HepG2 (cell line): ENCODE measurements at regions not wholly inside any gene's neighbourhood (a gene's known extent, or its start where the extent isn't known, plus 50 kb on each side); places are given as distances from the start of the nearest gene placed in this dataset.

Experiments used
- ATAC-seq: fragments of 200-7000 bp; cut with Tn5 transposase; 3 replicates; pipeline ENCODE4 v1.9.1; 2020; ENCODE audit warnings: mild to moderate bottlenecking, moderate library complexity
- BruUV-seq: library from RNA; stranded (reverse); fragments of 400-500 nt; replicated peaks from 2 replicates; lab custom pipeline; 2021; lab: Mats Ljungman, UMichigan
- CTCF ChIA-PET: fragments of 300-600 bp; formaldehyde crosslinking; extraction: SDS; loops from one replicate; lab custom pipeline; 2021; ENCODE audit warnings: low total read pairs, inconsistent platforms, low intra/inter-chr PET ratio; lab: Yijun Ruan, JAX
- POLR2A ChIA-PET: fragments of 350-600 bp; sonication (Branson Sonifier 250); formaldehyde crosslinking; loops from one replicate; lab custom pipeline; 2020; ENCODE audit warnings: antibody characterized with exemption, inconsistent platforms; lab: Yijun Ruan, JAX
- DNase-seq: peaks from one replicate; pipeline ENCODE4 v3.0.0-alpha.2; 2015; ENCODE audit warnings: low spot score
- FAIRE-seq: peaks from 3 replicates; lab custom pipeline; 2011; peaks lifted over from hg19 to GRCh38; lab: Jason Lieb, UNC
- H2AFZ ChIP-seq: one replicate; pipeline ENCODE4 v1.6.1; 2011; ENCODE audit warnings: low read length, inconsistent platforms
- H3K27ac ChIP-seq: fragments of 300-600 bp; 3 replicates; pipeline ENCODE4 v1.8.0; 2011; ENCODE audit warnings: mixed run types, mild to moderate bottlenecking, mixed read lengths, low read length, inconsistent platforms; ENCODE audit not compliant: insufficient read depth; ENCODE audit errors: extremely low read length
- H3K27me3 ChIP-seq, 2 experiments: fragments of 200-600 bp in 1 of 2; 2 replicates in 1 of 2; 3 replicates in 1 of 2; pipeline versions ENCODE4 v1.6.0 to v1.8.0; 2011; ENCODE audit warnings: low read length in 2 of 2, mild to moderate bottlenecking in 2 of 2, moderate library complexity in 2 of 2, inconsistent platforms in 1 of 2; ENCODE audit not compliant: insufficient read depth in 2 of 2, control insufficient read depth in 1 of 2
- H3K36me3 ChIP-seq, 2 experiments: fragments of 200-600 bp in 1 of 2; replicated peaks in 1 of 2; 2 replicates in 1 of 2; 3 replicates in 1 of 2; pipeline versions ENCODE4 v1.5.1 to v1.8.0; 2011; ENCODE audit warnings: low read length in 2 of 2, inconsistent platforms in 1 of 2; ENCODE audit not compliant: insufficient read depth in 2 of 2, control insufficient read depth in 1 of 2
- H3K4me1 ChIP-seq: 2 replicates; pipeline ENCODE4 v1.5.1; 2012; ENCODE audit warnings: low read length, inconsistent platforms; ENCODE audit not compliant: insufficient read depth
- H3K4me2 ChIP-seq: 2 replicates; pipeline ENCODE4 v1.6.0; 2011; ENCODE audit warnings: low read depth, low read length, inconsistent platforms
- H3K4me3 ChIP-seq, 3 experiments: fragments of 200-600 bp in 1 of 3; sonication (generic), shearing (Covaris generic) in 1 of 3; replicated peaks in 1 of 3; 2 replicates each; pipeline ENCODE4 v1.5.1; 2011 to 2016; ENCODE audit warnings: low read length in 3 of 3, inconsistent platforms in 2 of 3, low read depth in 2 of 3, mild to moderate bottlenecking in 2 of 3, control low read depth in 1 of 3, mixed read lengths in 1 of 3; ENCODE audit not compliant: insufficient read depth in 1 of 3
- H3K79me2 ChIP-seq: one replicate; pipeline ENCODE4 v1.6.1; 2011; ENCODE audit warnings: low read length, inconsistent platforms; ENCODE audit not compliant: insufficient read depth
- H3K9ac ChIP-seq: 2 replicates; pipeline ENCODE4 v1.6.0; 2011; ENCODE audit warnings: mild to moderate bottlenecking, low read depth, low read length, inconsistent platforms; ENCODE audit not compliant: insufficient read depth
- H3K9me3 ChIP-seq: 2 replicates; pipeline ENCODE4 v1.5.1; 2012; ENCODE audit warnings: mild to moderate bottlenecking, low read length
- H4K20me1 ChIP-seq: 2 replicates; pipeline ENCODE4 v1.6.0; 2011; ENCODE audit warnings: inconsistent platforms, mild to moderate bottlenecking, low read length, moderate library complexity; ENCODE audit not compliant: insufficient read depth
- ATF7 ChIP-seq, 2 experiments: fragments of 450-650 bp in 1 of 2; sonication (generic) in 1 of 2; formaldehyde crosslinking in 1 of 2; IDR thresholded peaks; 2 replicates each; pipeline versions ENCODE4 v1.4.0 to v1.6.1; 2016 to 2020; ENCODE audit warnings: antibody characterized with exemption in 1 of 2, mild to moderate bottlenecking in 1 of 2, missing genetic modification reagents in 1 of 2
- HIVEP1 ChIP-seq: sonication (generic); formaldehyde crosslinking; IDR thresholded peaks from 2 replicates; pipeline ENCODE4 v1.4.0; 2020; ENCODE audit warnings: mild to moderate bottlenecking, missing genetic modification reagents
- KLF12 ChIP-seq: sonication (generic); formaldehyde crosslinking; IDR thresholded peaks from 2 replicates; pipeline ENCODE4 v1.4.0; 2020; ENCODE audit warnings: missing genetic modification reagents, borderline replicate concordance
- PHF21A ChIP-seq: sonication (generic); formaldehyde crosslinking; IDR thresholded peaks from 2 replicates; pipeline ENCODE4 v1.5.0; 2020; ENCODE audit warnings: mild to moderate bottlenecking, missing genetic modification reagents
- SNAI1 ChIP-seq: sonication (generic); formaldehyde crosslinking; IDR thresholded peaks from 2 replicates; pipeline ENCODE4 v1.5.0; 2020; ENCODE audit warnings: mild to moderate bottlenecking, missing genetic modification reagents, borderline replicate concordance
- ZBTB1 ChIP-seq: sonication (generic); formaldehyde crosslinking; IDR thresholded peaks from 2 replicates; pipeline ENCODE4 v1.4.0; 2020; ENCODE audit warnings: missing genetic modification reagents, borderline replicate concordance
- ZNF670 ChIP-seq: sonication (generic); formaldehyde crosslinking; IDR thresholded peaks from 2 replicates; pipeline ENCODE4 v1.8.0; 2022; ENCODE audit warnings: mild to moderate bottlenecking, missing genetic modification reagents, borderline replicate concordance
- ZNF713 ChIP-seq: sonication (generic); formaldehyde crosslinking; IDR thresholded peaks from 2 replicates; pipeline ENCODE4 v1.4.0; 2020; ENCODE audit warnings: mild to moderate bottlenecking, missing genetic modification reagents
- ZNF746 ChIP-seq: sonication (generic); formaldehyde crosslinking; IDR thresholded peaks from 2 replicates; pipeline ENCODE4 v1.8.0; 2022; ENCODE audit warnings: mild to moderate bottlenecking, missing genetic modification reagents
- ZNF839 ChIP-seq: sonication (generic); formaldehyde crosslinking; IDR thresholded peaks from 2 replicates; pipeline ENCODE4 v1.4.0; 2020; ENCODE audit warnings: missing genetic modification reagents, mild to moderate bottlenecking, borderline replicate concordance
- WGBS: methylation state at CpG from one replicate; pipeline ENCODE4 v1.1.6; 2017; ENCODE audit warnings: low lambda C conversion rate; 5-methylcytosine and 5-hydroxymethylcytosine counted together
- in situ Hi-C: cut with HindIII; loops from 2 replicates; pipeline ENCODE4 v1.10.0; 2017; ENCODE audit warnings: low pct_unique_long_range_greater_than_20kb; ENCODE audit not compliant: extremely low pct_ligation_motif_present
- intact Hi-C: fragments of 100-400 bp; cut with micrococcal nuclease; formaldehyde crosslinking; loops from one replicate; pipeline ENCODE4 v1.10.0; 2022; ENCODE audit not compliant: unreplicated experiment

- no peaks in the 10 kb centered on the region for H3K27me3 ChIP-seq
- no peaks in the 10 kb centered on the region for H3K36me3 ChIP-seq
- FAIRE-seq (no peak), ATAC-seq (no peak; the same call in 2 of the 3 replicates)
- no peak overlapping the region for H3K27ac ChIP-seq
- no peak overlapping the region for H3K4me3 ChIP-seq
- CTCF ChIA-PET: no interaction called here
- H3K9me3 ChIP-seq: no peaks in the 10 kb centered on the region
- H4K20me1 ChIP-seq: no peaks in the 10 kb centered on the region
- peak overlapping the region; percentile 47 for H3K4me2 ChIP-seq
- no peaks in the 10 kb centered on the region for H3K79me2 ChIP-seq
- no peak for TF ChIP-seq ZNF746 (CRISPR knock-in tag)
- no peak for TF ChIP-seq ZNF670 (CRISPR knock-in tag)
- no peak for TF ChIP-seq ZNF839 (CRISPR knock-in tag)
- TF ChIP-seq KLF12 (CRISPR knock-in tag): no peak
- TF ChIP-seq, all 625 proteins: peak for 0
- no peak overlapping the region for H3K9ac ChIP-seq
- DNase-seq: no peak
- in situ Hi-C loops: no loop called here
- WGBS: 0% methylated on average over 1 of the region's 5 CpGs
- H3K4me1 ChIP-seq: no peaks in the 10 kb centered on the region
- intact Hi-C loops: no loop called here
- POLR2A ChIA-PET: no interaction called here
- BruUV-seq: no TSS peak
- H2AFZ ChIP-seq: no peak overlapping the region
Measured at GRCh38 chrX:85698921-85699320, 319.5 kb upstream of the POF1B start.

- Histone ChIP-seq H3K4me3 (no peak overlapping the region), H2AFZ (no peak overlapping the region), H3K4me1 (no peaks in the 10 kb centered on the region), H3K9me3 (no peaks in the 10 kb centered on the region), H3K36me3 (no peaks in the 10 kb centered on the region), H3K4me2 (no peak overlapping the region), H3K27ac (no peak overlapping the region), H3K27me3 (no peaks in the 10 kb centered on the region), H4K20me1 (no peaks in the 10 kb centered on the region), H3K9ac (no peak overlapping the region), H3K79me2 (no peaks in the 10 kb centered on the region)
- no peak for TF ChIP-seq HIVEP1 (CRISPR knock-in tag)
- TF ChIP-seq ZBTB1: no peak
- no peak for TF ChIP-seq ATF7 (IDR thresholded peaks at IDR 0.05)
- no peak for TF ChIP-seq ATF7 (CRISPR knock-in tag; IDR thresholded peaks at IDR 0.05)
- no peak for TF ChIP-seq SNAI1
- no peak for TF ChIP-seq ZNF713 (CRISPR knock-in tag)
- TF ChIP-seq PHF21A (CRISPR knock-in tag): no peak
- CTCF ChIA-PET: no interaction called here
- 5% methylated on average over 4 of the region's 5 CpGs for WGBS
- in situ Hi-C loops (no loop called here), intact Hi-C loops (no loop called here)
- POLR2A ChIA-PET: no interaction called here
- ATAC-seq (no peak), DNase-seq (no peak), FAIRE-seq (no peak)
- no TSS peak for BruUV-seq
Measured at GRCh38 chrX:85685843-85686242, 306.4 kb upstream of the POF1B start.
